Fibroblast of skin of right quadriceps (primary cell): ENCODE measurements at regions not wholly inside any gene's neighbourhood (a gene's known extent, or its start where the extent isn't known, plus 50 kb on each side); places are given as distances from the start of the nearest gene placed in this dataset.

ENCODE experiments used
- DNase-seq: peaks from one replicate; pipeline ENCODE4 v3.0.0-alpha.2; 2013

DNA sequence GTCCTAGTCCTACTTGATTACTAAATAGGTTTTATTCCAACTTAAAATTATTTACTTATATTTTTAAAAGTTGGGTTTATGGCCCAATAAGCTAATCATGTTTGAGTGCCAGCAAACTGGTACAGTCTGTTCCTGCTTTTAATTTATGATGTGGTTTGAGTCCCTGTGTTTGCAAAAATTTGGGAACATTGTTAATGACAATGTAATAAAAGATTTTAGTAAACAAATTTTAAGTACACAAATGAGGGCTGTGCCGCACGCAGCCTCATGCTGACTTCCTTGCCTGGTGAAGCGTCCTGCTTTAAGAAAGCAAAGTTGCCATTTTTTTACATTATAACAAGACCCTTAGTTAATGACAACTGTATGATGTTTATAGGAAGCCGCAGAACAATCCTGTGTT is 96.8 kb upstream of the MAP1B start:
- no peak for DNase-seq

GRCh38 chr5:72012906-72013305 is 94.4 kb upstream of the MAP1B start:
- DNase-seq, result no peak

DNA sequence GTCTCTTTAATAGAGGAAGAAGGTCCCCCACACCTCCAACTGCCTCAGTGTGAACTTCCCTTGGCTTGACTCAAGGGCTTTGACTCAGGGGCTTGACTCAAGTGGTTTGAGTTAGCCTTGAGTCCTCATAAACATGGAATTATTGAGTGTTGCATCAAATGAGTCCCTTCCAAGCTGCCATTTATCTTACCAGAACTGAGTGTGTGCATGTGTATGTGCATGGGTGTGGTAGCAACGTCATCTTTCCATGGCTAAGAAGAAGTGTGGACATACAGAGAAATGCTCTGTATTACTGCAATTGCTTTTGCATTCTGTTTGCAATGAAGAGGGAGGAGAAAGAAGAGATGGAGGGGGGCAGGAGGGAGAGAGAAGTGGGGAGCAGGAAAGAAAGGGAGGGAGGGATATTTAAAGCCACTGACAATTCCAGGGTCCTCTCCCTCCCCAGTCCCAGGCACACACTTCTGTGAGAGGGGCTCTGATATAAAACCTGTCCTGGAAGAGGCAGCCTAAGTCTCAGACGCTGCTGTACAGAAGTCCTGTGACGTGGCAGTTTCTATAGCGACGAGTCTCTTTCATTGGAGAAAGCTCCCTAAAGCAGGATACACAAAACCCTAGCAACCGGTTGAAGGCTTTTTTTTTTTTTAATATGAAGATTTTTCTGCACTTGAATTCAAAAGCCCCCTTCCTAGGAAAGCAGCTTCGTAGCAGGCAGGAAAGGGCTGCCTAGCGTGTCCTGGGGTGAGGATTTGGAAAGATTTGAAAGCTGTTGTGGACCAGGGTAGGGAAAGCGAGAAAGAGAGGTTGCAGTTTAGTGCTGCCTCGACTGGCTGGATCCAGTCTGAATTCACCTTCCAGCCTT is 93.3 kb upstream of the MAP1B start:
- DNase-seq, result peak; percentile 58

GRCh38 chr5:72015103-72015548 is 92.1 kb upstream of the MAP1B start:
- peak; percentile 65 for DNase-seq

DNA sequence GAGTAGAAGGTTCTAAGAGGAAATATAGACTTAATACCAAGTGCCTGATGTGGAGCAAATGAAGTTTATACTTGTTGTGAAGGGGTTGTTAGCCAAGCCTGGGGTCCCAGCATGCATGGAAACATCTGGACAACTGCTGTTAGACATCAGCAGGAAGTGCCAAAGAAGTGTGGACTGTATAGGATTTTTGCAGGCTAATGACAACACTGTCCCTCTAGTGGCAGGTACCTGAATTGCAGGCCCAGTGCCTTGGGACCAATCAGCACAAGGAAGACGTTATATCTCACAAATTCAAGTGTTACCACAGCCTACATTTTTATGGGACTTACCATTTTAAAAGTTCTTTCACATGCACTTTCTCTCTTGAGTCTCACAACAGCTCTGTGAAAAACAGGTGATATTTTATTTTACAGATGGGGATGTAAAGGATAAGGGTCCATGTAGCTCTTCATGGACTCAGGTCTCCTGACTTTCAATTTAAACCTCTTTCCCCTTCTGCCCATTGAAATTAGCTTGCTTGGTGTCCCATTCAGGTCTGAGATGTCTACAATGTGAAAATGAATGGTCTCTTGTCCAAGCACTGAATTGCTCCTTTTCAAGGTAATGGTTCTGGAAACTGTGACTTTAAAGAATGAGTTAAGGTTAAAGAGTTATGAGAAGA is 89.0 kb upstream of the MAP1B start:
- DNase-seq, result peak; percentile 48

GRCh38 chr5:72020161-72020983 is 86.9 kb upstream of the MAP1B start:
- DNase-seq, result no peak

- no peak for DNase-seq
Observed at GRCh38 chr5:72021651-72022357, 85.5 kb upstream of the MAP1B start.

DNA sequence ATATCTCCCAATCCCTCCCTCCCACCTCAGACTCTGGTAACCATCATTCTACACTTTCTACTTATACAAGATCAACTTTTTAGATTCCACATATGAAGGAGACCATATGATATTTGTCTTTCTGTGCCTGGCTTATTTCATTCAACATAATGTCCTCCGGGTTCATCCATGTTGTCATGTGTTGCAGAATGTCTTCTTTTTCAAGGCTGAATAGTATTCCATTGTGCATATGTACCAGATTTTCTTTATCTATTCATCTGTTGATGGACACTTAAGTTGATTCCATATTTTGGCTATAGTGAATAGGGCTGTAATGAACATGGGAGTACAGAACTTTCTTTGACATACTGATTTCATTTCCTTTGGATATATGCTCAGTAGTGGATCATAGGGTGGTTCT is 78.9 kb upstream of the MAP1B start:
- no peak for DNase-seq

GRCh38 chr5:72030237-72030636 is 77.0 kb upstream of the MAP1B start:
- no peak for DNase-seq

DNA sequence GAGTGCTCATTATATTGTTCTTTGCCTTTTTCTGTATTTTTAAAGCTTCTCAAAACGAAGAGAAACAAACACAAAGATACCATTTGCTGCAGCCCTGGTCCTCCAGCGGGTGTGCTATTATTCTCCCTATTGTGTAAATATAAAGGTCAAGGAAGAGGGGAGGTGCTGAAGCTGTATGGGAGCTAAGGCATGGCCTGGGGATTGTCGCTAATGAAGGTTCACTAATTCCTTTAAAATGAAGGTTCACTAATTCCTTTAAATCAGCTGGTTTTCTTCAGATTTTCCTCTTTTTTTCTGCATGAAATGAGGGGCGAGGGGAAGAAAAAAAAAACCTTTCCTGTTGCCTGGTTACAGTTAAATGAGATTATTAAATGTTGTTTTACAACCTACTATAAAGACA is 74.5 kb upstream of the MAP1B start:
- DNase-seq, result no peak

GRCh38 chr5:72034770-72035169 is 72.5 kb upstream of the MAP1B start:
- no peak for DNase-seq

GRCh38 chr5:72035831-72036230 is 71.4 kb upstream of the MAP1B start:
- DNase-seq, result no peak

- no peak for DNase-seq
Observed at GRCh38 chr5:72036951-72037350, 70.3 kb upstream of the MAP1B start.

GRCh38 chr5:72040513-72040912 is 66.8 kb upstream of the MAP1B start:
- no peak for DNase-seq

- peak; percentile 6 for DNase-seq
Observed at GRCh38 chr5:72041654-72042053, 65.6 kb upstream of the MAP1B start.

DNA sequence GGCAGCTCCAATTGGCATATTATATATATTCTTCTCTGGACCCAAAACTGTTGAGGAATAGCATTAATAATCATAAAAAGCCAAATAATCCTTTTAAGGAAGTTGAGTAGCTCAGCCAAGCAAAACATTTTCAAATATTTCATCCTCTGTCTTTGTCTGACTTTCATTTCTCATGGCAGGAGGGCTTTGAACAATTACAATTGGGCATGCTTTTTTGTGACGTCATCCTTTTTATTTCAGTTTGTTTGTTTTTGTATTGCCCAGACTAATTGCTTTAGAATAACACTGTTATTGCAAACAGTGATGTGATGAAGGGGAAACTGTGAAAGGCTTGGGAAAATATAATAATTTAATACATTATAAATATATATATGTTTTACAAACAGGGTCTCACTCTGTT is 65.2 kb upstream of the MAP1B start:
- DNase-seq, result no peak

- no peak for DNase-seq
Observed at GRCh38 chr5:72045692-72046091, 61.6 kb upstream of the MAP1B start.

GRCh38 chr5:72046106-72046505 is 61.2 kb upstream of the MAP1B start:
- no peak for DNase-seq

- DNase-seq, result no peak
Observed at GRCh38 chr5:72055636-72056035, 51.6 kb upstream of the MAP1B start.
